Psoas muscle (tissue), 7 donors: ENCODE measurements at regions not wholly inside any gene's neighbourhood (a gene's known extent, or its start where the extent isn't known, plus 50 kb on each side); places are given as distances from the start of the nearest gene placed in this dataset.

Source experiments
- ATAC-seq, 4 donors: fragments of 200-7000 bp; cut with Tn5 transposase; one replicate each; pipeline ENCODE4 v1.9.1; 2020; ENCODE audit warnings: moderate library complexity in 3 of 4, mild to moderate bottlenecking in 2 of 4
- DNase-seq, 2 donors: peaks; one replicate each; pipeline ENCODE4 v3.0.0-alpha.2; 2020
- H3K27ac ChIP-seq: fragments of 200-600 bp; one replicate; pipeline ENCODE4 v1.8.0; 2022
- H3K27me3 ChIP-seq, 3 donors: fragments of 200-600 bp in 1 of 3; one replicate each; pipeline versions ENCODE4 v1.6.1 to v1.8.0; 2013 to 2022; ENCODE audit warnings: low read length in 2 of 3, mild to moderate bottlenecking in 2 of 3, moderate library complexity in 1 of 3; ENCODE audit not compliant: insufficient read depth in 3 of 3
- H3K36me3 ChIP-seq, 2 donors: fragments of 200-600 bp in 1 of 2; one replicate each; pipeline versions ENCODE4 v1.6.1 to v1.8.0; 2013 to 2022; ENCODE audit warnings: low read depth in 1 of 2, mild to moderate bottlenecking in 1 of 2, moderate library complexity in 1 of 2; ENCODE audit not compliant: insufficient read depth in 1 of 2
- H3K4me1 ChIP-seq: fragments of 200-600 bp; one replicate; pipeline ENCODE4 v1.8.0; 2022
- H3K4me3 ChIP-seq: fragments of 200-600 bp; one replicate; pipeline ENCODE4 v1.8.0; 2022; ENCODE audit warnings: mild to moderate bottlenecking
- H3K9me3 ChIP-seq: fragments of 200-600 bp; one replicate; pipeline ENCODE4 v1.8.0; 2022
- CTCF ChIP-seq: fragments of 200-600 bp; IDR thresholded peaks from one replicate; pipeline ENCODE4 v1.8.0; 2022; ENCODE audit warnings: antibody characterized with exemption
- WGBS, 3 donors: extraction: QIAGEN DNeasy Blood & Tissue Kit; methylation state at CpG; one replicate each; pipeline versions ENCODE4 v1.1.6 to v1.1.7; 2013; 5-methylcytosine and 5-hydroxymethylcytosine counted together
- intact Hi-C, 2 donors: fragments of 100-400 bp; cut with DNase I; formaldehyde crosslinking; loops; one replicate each; pipeline versions ENCODE4 v1.11.0 to v1.14.2; 2022
- donor health status: healthy with polysubstance abuse.
- donor health status: DM: no; HTN: no; CAD: no; lungs with moderate emphysema.
- donor health status: Bipolar disorder and iron deficiency.
- donor health status: healthy.
- donor health status: DM: yes; HTN: yes; CAD: no.
- donor health status: DM: no; HTN: no; CAD: no.
- donor health status: DM: yes; HTN: yes; CAD: no.

GRCh38 chr10:130863044-130863443, 448.5 kb downstream of the TCERG1L start:
- intact Hi-C loops, result no loop called here
- Histone ChIP-seq H3K36me3 (no peaks in the 10 kb centered on the region), H3K4me1 (no peaks in the 10 kb centered on the region), H3K4me3 (no peak overlapping the region), H3K27me3 (no peaks in the 10 kb centered on the region), H3K27ac (no peak overlapping the region), H3K9me3 (no peaks in the 10 kb centered on the region)
- DNase-seq, result no peak
- no peak for TF ChIP-seq CTCF
- ATAC-seq, result no peak
- 32 to 55% (median 39%) methylated on average over 8 of the region's 8 CpGs for WGBS, 3 donors

- Histone ChIP-seq H3K4me3 (no peak overlapping the region), H3K27me3 (peaks cover 0 to under 1% (median 0%) of the 10 kb centered on the region in 3 donors), H3K9me3 (no peaks in the 10 kb centered on the region), H3K27ac (no peak overlapping the region), H3K36me3 (no peaks in the 10 kb centered on the region), H3K4me1 (no peaks in the 10 kb centered on the region)
- ATAC-seq, result no peak
- no peak for TF ChIP-seq CTCF
- 60 to 71% (median 64%) methylated on average over 17 of the region's 17 CpGs for WGBS, 3 donors
- DNase-seq, result no peak
- intact Hi-C loops, result no loop called here
Measured at GRCh38 chr10:130864961-130865818, 446.3 kb downstream of the TCERG1L start.

GRCh38 chr10:130866857-130867256, 444.7 kb downstream of the TCERG1L start:
- Histone ChIP-seq H3K36me3 (no peaks in the 10 kb centered on the region), H3K9me3 (no peaks in the 10 kb centered on the region), H3K27ac (no peak overlapping the region), H3K4me1 (no peaks in the 10 kb centered on the region), H3K27me3 (peaks cover 0 to 2% (median 0%) of the 10 kb centered on the region in 3 donors), H3K4me3 (no peak overlapping the region)
- intact Hi-C loops, result no loop called here
- no peak for ATAC-seq
- no peak for TF ChIP-seq CTCF
- WGBS, 3 donors, result 85 to 93% (median 90%) methylated on average over 7 of the region's 7 CpGs
- DNase-seq, result no peak

- no peak for TF ChIP-seq CTCF
- intact Hi-C loops, result no loop called here
- Histone ChIP-seq H3K36me3 (no peaks in the 10 kb centered on the region), H3K4me3 (no peak overlapping the region), H3K4me1 (no peaks in the 10 kb centered on the region), H3K27me3 (peaks cover 0 to 2% (median 0%) of the 10 kb centered on the region in 3 donors), H3K9me3 (no peaks in the 10 kb centered on the region), H3K27ac (no peak overlapping the region)
- ATAC-seq (no peak), DNase-seq (no peak)
- WGBS, 3 donors, result 57 to 72% (median 60%) methylated on average over 10 of the region's 10 CpGs
Measured at GRCh38 chr10:130867446-130868194, 443.9 kb downstream of the TCERG1L start.
